ENCODE measurements at regions not wholly inside any gene's neighbourhood (a gene's known extent, or its start where the extent isn't known, plus 50 kb on each side); places are given as distances from the start of the nearest gene placed in this dataset.

- no peak for TF ChIP-seq ZNF562 (CRISPR knock-in tag; IDR thresholded peaks at IDR 0.05; ENCODE audit: borderline replicate concordance)
- TF ChIP-seq PPARG (CRISPR knock-in tag; conservative IDR thresholded peaks at IDR 0.05), result peak; percentile 70
- TF ChIP-seq ZNF275 (CRISPR knock-in tag; IDR thresholded peaks at IDR 0.05; ENCODE audit: borderline replicate concordance), result no peak
- peak in 1 of 2 experiments; percentile 70; a peak in 1 of 4 replicates for TF ChIP-seq EP300 (IDR thresholded peaks at IDR 0.05; ENCODE audit: low read depth in 2 of 2, low read length in 2 of 2)
- TF ChIP-seq EP300 (CRISPR knock-in tag; IDR thresholded peaks at IDR 0.05; ENCODE audit: borderline replicate concordance), result peak; percentile 78
- TF ChIP-seq POGZ (CRISPR knock-in tag; IDR thresholded peaks at IDR 0.05), result peak; percentile 86
- TF ChIP-seq U2AF2 (IDR thresholded peaks at IDR 0.05; ENCODE audit: low read depth, low read length), result no peak
- 0 out of 2 replicates have a peak, but pooled peaks have one; percentile 33 for TF ChIP-seq THAP11 (CRISPR knock-in tag; IDR thresholded peaks at IDR 0.05)
- no peak for TF ChIP-seq ZZZ3 (CRISPR knock-in tag; IDR thresholded peaks at IDR 0.05; ENCODE audit: borderline replicate concordance)
- no peak for TF ChIP-seq SRSF1 (optimal IDR thresholded peaks at IDR 0.05; ENCODE audit: low read depth, low read length)
- no peak for TF ChIP-seq ZFP41 (CRISPR knock-in tag; IDR thresholded peaks at IDR 0.05; ENCODE audit: borderline replicate concordance)
- TF ChIP-seq ZNF792 (CRISPR knock-in tag; IDR thresholded peaks at IDR 0.05), result peak; percentile 82; the same call in 1 of the 2 replicates
- TF ChIP-seq ZNF598 (CRISPR knock-in tag; IDR thresholded peaks at IDR 0.05; ENCODE audit: borderline replicate concordance), result no peak
- no peak for TF ChIP-seq SP2 (CRISPR knock-in tag; IDR thresholded peaks at IDR 0.05)
- TF ChIP-seq TGIF2 (CRISPR knock-in tag; IDR thresholded peaks at IDR 0.05), result 0 out of 2 replicates have a peak, but pooled peaks have one; percentile 49
- TF ChIP-seq PLSCR1 (CRISPR knock-in tag; IDR thresholded peaks at IDR 0.05; ENCODE audit: borderline replicate concordance), result no peak
- TF ChIP-seq YEATS4 (CRISPR knock-in tag; IDR thresholded peaks at IDR 0.05; ENCODE audit: borderline replicate concordance), result peak; percentile 63; the same call in 1 of the 2 replicates
- no peak for TF ChIP-seq PCBP1 (IDR thresholded peaks at IDR 0.05; ENCODE audit: borderline replicate concordance, low read depth, low read length)
- no peak for TF ChIP-seq ZNF550 (CRISPR knock-in tag; IDR thresholded peaks at IDR 0.05; ENCODE audit: borderline replicate concordance)
- no peak for TF ChIP-seq ZNF672 (CRISPR knock-in tag; IDR thresholded peaks at IDR 0.05)
- TF ChIP-seq MZF1 (CRISPR knock-in tag; IDR thresholded peaks at IDR 0.05; ENCODE audit: borderline replicate concordance), result no peak
- peak; percentile 61 for TF ChIP-seq SMAD3 (CRISPR knock-in tag; IDR thresholded peaks at IDR 0.05)
- peak; percentile 79; the same call in 1 of the 2 replicates for TF ChIP-seq ARID3A (IDR thresholded peaks at IDR 0.05; ENCODE audit: low read depth, low read length)
- no peak for TF ChIP-seq GLI4 (CRISPR knock-in tag; IDR thresholded peaks at IDR 0.05; ENCODE audit: borderline replicate concordance)
- peak; percentile 71 for TF ChIP-seq TBX2 (CRISPR knock-in tag; IDR thresholded peaks at IDR 0.05; ENCODE audit: borderline replicate concordance)
These were observed 302.6 kb upstream of the TBL1XR1 start (continued) for GRCh38 chr3:177499779-177500423.
